MCF 10A (cell line): ENCODE measurements at regions not wholly inside any gene's neighbourhood (a gene's known extent, or its start where the extent isn't known, plus 50 kb on each side); places are given as distances from the start of the nearest gene placed in this dataset.

Experiments used
- BruUV-seq: library from RNA; stranded (reverse); fragments of 400-500 nt; replicated peaks from 2 replicates; lab custom pipeline; 2021; lab: Mats Ljungman, UMichigan
- CTCF ChIA-PET: fragments of 300-600 bp; sonication (Branson Sonifier 250); formaldehyde crosslinking; extraction: SDS; loops from one replicate; lab custom pipeline; 2021; ENCODE audit warnings: antibody characterized with exemption, inconsistent platforms; lab: Yijun Ruan, JAX
- POLR2A ChIA-PET: fragments of 300-600, 350-650 bp; sonication (Branson Sonifier 250); formaldehyde crosslinking; extraction: SDS; loops from one replicate; lab custom pipeline; 2020; ENCODE audit warnings: antibody characterized with exemption, inconsistent platforms; lab: Yijun Ruan, JAX
- DNase-seq: peaks from one replicate; pipeline ENCODE4 v3.0.0-alpha.2; 2018; ENCODE audit not compliant: unreplicated experiment
- H3K27ac Mint-ChIP-seq: one replicate; pipeline ENCODE4 v1.8.0; 2022; ENCODE audit warnings: mild to moderate bottlenecking, low read depth, mixed read lengths; ENCODE audit not compliant: unreplicated experiment
- H3K27me3 Mint-ChIP-seq: one replicate; pipeline ENCODE4 v1.8.0; 2022; ENCODE audit warnings: mixed read lengths; ENCODE audit not compliant: insufficient read depth, unreplicated experiment
- H3K36me3 Mint-ChIP-seq: one replicate; pipeline ENCODE4 v1.8.0; 2022; ENCODE audit warnings: mild to moderate bottlenecking, moderate library complexity, mixed read lengths; ENCODE audit not compliant: insufficient read depth, unreplicated experiment
- H3K4me1 Mint-ChIP-seq: one replicate; pipeline ENCODE4 v1.8.0; 2022; ENCODE audit warnings: mixed read lengths; ENCODE audit not compliant: insufficient read depth, unreplicated experiment
- H3K4me3 Mint-ChIP-seq: one replicate; pipeline ENCODE4 v1.8.0; 2022; ENCODE audit warnings: mild to moderate bottlenecking, moderate library complexity, mixed read lengths; ENCODE audit not compliant: unreplicated experiment
- H3K9me3 Mint-ChIP-seq: one replicate; pipeline ENCODE4 v1.8.0; 2022; ENCODE audit warnings: mixed read lengths; ENCODE audit not compliant: unreplicated experiment
- intact Hi-C: fragments of 100-400 bp; cut with micrococcal nuclease; formaldehyde crosslinking; loops from 2 replicates; pipeline ENCODE4 v1.14.1; 2022
- TF ChIP-seq, protein P1 (sequence below): fragments of 200-600 bp; IDR thresholded peaks from one replicate; pipeline ENCODE4 v1.8.0; 2022; ENCODE audit warnings: antibody characterized with exemption, mild to moderate bottlenecking; ENCODE audit not compliant: unreplicated experiment

DNA sequence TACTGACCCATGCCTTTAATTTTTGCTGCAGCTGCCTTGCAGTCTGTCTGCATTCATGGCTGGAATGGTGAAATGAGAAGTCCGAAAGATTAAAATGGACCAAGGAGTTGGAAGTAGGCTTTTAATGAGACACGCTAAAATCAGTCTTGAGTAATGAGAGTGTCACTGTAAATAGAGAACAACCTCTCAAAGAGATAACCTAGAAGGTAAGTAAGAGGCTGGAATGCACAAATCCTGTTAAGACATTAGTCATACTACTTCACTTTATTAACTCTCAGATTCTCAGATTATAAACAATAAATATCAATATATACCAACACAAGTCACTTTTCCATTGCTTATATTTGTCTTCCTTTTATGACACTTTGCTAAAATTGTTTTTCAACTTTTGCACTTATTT, 880.6 kb upstream of the C9orf72 start:
- CTCF ChIA-PET: interaction anchor here (0.6 kb wide), 1 partner anchor 11 kb away, joined by 3 read pairs; no protein-coding TSS in a partner anchor
- intact Hi-C loops: no loop called here
- TF ChIP-seq, protein P1, sequence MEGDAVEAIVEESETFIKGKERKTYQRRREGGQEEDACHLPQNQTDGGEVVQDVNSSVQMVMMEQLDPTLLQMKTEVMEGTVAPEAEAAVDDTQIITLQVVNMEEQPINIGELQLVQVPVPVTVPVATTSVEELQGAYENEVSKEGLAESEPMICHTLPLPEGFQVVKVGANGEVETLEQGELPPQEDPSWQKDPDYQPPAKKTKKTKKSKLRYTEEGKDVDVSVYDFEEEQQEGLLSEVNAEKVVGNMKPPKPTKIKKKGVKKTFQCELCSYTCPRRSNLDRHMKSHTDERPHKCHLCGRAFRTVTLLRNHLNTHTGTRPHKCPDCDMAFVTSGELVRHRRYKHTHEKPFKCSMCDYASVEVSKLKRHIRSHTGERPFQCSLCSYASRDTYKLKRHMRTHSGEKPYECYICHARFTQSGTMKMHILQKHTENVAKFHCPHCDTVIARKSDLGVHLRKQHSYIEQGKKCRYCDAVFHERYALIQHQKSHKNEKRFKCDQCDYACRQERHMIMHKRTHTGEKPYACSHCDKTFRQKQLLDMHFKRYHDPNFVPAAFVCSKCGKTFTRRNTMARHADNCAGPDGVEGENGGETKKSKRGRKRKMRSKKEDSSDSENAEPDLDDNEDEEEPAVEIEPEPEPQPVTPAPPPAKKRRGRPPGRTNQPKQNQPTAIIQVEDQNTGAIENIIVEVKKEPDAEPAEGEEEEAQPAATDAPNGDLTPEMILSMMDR: no peak
- Mint-ChIP-seq H3K27me3 (no peaks in the 10 kb centered on the region), H3K4me1 (no peaks in the 10 kb centered on the region), H3K4me3 (no peak overlapping the region), H3K27ac (no peak overlapping the region), H3K36me3 (no peaks in the 10 kb centered on the region), H3K9me3 (no peaks in the 10 kb centered on the region)
- no peak for DNase-seq
- POLR2A ChIA-PET: no interaction called here
- no TSS peak for BruUV-seq

DNA sequence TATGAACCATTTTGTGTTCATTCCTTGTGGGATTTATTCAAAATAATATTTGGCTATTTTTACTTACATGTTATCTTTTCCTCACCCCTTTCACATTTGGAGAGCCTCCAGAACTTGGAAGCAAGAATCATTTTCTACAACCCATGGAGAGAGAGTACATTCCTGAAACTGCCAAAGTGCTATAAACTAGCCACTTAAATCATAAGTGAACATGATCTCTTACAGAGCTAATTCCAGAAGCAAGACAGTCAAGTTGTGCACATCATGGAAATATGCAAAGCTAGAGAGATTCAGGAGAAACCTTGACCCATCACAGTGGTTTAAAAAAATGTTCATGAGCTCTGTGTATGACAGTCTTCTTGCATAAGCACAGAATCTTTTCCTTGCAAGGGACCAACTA, 883.6 kb upstream of the C9orf72 start:
- H3K27ac Mint-ChIP-seq: no peak overlapping the region
- intact Hi-C loops: no loop called here
- no peak for DNase-seq
- no peak overlapping the region for H3K4me3 Mint-ChIP-seq
- H3K27me3 Mint-ChIP-seq: no peaks in the 10 kb centered on the region
- POLR2A ChIA-PET: no interaction called here
- TF ChIP-seq, protein P1: no peak
- BruUV-seq: no TSS peak
- CTCF ChIA-PET: no interaction called here
- H3K4me1 Mint-ChIP-seq: peaks cover 6% of the 10 kb centered on the region
- no peaks in the 10 kb centered on the region for H3K9me3 Mint-ChIP-seq
- no peaks in the 10 kb centered on the region for H3K36me3 Mint-ChIP-seq

DNA sequence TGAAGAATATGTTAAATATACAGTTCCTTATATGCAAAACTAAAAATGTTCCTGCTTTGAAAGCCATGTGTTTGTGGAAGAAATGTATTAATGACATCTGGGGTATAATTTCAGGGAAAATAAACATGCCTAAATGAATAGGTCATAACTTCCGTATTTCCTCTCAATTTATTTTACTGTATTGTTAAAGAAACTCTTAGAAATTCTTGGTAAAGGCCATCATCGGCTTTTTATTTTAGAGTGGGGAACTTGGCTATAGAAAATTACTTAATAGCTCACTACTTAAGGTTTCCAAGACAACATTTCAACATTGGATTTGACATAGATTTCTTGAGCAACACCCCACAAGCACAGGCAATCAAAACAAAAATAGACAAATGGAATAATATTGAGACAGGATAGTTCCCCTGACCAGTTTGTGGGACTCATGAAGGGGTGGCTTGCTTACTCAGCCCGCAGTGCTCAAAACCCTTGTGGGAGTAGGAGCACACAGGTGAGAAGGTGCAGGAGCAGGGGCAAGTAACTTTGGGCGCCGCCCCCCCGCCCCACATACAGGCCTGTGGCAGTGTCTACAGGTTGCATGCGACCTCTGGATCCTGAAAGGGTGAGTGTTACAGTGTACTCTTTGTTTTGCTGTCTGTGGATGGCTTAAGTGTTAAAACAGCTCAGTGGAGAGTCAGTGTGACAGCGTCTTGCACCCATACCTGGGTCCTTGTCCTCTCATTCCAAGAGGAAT, 891.4 kb upstream of the C9orf72 start:
- no TSS peak for BruUV-seq
- Mint-ChIP-seq H3K27ac (peak overlapping the region; percentile 32), H3K9me3 (peaks cover 7% of the 10 kb centered on the region), H3K36me3 (no peaks in the 10 kb centered on the region), H3K4me3 (no peak overlapping the region), H3K4me1 (peaks cover 10% of the 10 kb centered on the region), H3K27me3 (no peaks in the 10 kb centered on the region)
- intact Hi-C loops: no loop called here
- POLR2A ChIA-PET: no interaction called here
- CTCF ChIA-PET: no interaction called here
- DNase-seq: no peak
- TF ChIP-seq, protein P1: no peak

DNA sequence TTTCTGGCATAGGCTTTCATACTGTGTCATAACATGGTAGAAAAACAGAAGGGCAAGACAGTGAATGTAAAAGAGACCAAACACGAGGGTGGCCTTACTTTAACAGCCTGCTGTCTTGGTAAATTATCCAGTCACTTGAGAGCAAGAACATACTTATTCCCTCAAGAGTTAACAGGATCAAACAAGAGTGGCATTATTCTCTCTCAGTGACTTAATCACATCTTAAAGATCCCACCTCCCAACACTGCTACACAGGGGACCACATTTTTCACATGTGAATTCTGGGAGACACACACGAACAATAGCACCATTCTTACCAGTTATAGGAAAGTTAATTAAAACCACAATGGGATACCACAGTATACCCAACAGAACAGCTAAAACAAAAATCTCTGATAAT, 898.0 kb upstream of the C9orf72 start:
- TF ChIP-seq, protein P1: no peak
- CTCF ChIA-PET: no interaction called here
- Mint-ChIP-seq H3K36me3 (no peaks in the 10 kb centered on the region), H3K27ac (no peak overlapping the region), H3K4me1 (peaks cover 5% of the 10 kb centered on the region), H3K4me3 (no peak overlapping the region), H3K27me3 (no peaks in the 10 kb centered on the region), H3K9me3 (peaks cover 14% of the 10 kb centered on the region)
- intact Hi-C loops: no loop called here
- POLR2A ChIA-PET: no interaction called here
- no peak for DNase-seq
- no TSS peak for BruUV-seq
